VCaP (cell line): ENCODE measurements at regions not wholly inside any gene's neighbourhood (a gene's known extent, or its start where the extent isn't known, plus 50 kb on each side); places are given as distances from the start of the nearest gene placed in this dataset.
"Not testable (repeated sequence)": the region's sequence is repeated elsewhere in the genome, so short reads cannot be mapped to it uniquely, and the experiment has no call there.

Experiments
- H3K27ac ChIP-seq: fragments of 450-650 bp; 2 replicates; pipeline ENCODE4 v1.5.1; 2017
- TF ChIP-seq, protein P1 (sequence below): fragments of 450-650 bp; conservative IDR thresholded peaks from 2 replicates; pipeline ENCODE4 v1.5.1; 2017; ENCODE audit warnings: mild to moderate bottlenecking, moderate library complexity

DNA sequence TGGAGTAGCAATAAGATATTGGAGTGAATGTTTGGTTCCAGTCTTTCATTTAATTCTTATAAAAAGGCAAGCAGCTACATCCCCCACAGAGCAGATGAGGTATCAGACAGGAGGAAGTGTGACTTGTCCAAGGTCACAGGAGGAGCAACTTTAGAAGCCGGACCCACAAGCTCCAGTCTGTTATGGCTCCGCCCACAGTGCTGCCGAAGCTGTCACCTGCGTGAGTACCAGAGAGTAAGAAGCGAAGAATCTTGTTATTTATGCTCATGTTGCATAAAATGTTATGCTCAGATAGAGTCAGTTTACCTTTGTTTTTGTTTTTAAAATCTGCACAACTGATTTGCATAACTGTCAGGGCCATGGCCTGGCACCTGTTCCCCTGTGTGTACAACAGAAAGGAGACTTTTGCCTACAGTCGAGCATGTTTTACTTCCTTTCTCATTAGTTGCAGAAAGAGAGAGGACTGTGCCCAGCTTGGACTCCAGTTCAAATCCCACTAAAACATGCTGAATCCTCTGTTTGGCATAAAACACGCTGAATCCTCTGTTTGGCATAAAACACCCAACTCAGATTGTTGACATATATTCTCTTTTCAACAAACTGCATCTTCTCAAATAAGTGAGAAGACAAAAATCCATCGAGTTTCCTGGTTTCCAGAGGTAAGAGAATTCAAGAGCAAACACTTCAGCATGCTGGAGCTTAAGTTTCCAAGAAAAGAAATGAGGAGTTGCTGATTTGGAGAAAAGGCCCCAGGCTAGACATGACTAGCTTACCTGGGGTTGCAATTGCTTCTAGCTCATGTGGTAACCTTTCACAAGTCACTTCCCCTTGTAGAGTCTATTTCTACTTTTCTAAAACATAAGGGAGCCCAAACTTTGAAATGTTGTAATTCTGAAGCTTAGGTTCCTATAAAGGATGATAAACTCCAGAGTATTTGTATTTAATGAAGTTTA lies 409.8 kb upstream of the ZMIZ1 start:
- no peak overlapping the region; the same call in 1 of the 2 replicates for H3K27ac ChIP-seq
- TF ChIP-seq, protein P1, sequence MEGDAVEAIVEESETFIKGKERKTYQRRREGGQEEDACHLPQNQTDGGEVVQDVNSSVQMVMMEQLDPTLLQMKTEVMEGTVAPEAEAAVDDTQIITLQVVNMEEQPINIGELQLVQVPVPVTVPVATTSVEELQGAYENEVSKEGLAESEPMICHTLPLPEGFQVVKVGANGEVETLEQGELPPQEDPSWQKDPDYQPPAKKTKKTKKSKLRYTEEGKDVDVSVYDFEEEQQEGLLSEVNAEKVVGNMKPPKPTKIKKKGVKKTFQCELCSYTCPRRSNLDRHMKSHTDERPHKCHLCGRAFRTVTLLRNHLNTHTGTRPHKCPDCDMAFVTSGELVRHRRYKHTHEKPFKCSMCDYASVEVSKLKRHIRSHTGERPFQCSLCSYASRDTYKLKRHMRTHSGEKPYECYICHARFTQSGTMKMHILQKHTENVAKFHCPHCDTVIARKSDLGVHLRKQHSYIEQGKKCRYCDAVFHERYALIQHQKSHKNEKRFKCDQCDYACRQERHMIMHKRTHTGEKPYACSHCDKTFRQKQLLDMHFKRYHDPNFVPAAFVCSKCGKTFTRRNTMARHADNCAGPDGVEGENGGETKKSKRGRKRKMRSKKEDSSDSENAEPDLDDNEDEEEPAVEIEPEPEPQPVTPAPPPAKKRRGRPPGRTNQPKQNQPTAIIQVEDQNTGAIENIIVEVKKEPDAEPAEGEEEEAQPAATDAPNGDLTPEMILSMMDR = no peak

DNA sequence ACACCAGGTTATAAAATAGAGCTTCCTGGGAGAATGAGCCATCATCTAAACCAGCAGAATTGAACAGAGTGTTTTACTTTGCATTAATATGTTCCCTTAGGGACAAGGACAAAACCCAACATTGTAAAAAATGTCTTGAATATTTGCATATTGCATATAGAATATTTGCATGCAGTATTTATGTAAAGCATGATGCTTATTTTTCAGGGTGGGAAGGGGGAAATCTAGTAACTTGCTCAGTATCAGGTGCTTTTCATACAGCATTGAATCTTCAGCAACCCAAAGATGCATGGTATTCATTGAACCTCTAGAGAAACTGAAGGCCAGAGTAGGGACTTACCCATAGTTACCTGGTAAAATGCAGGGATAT lies 409.2 kb upstream of the ZMIZ1 start:
- no peak overlapping the region for H3K27ac ChIP-seq
- TF ChIP-seq, protein P1 = no peak

DNA sequence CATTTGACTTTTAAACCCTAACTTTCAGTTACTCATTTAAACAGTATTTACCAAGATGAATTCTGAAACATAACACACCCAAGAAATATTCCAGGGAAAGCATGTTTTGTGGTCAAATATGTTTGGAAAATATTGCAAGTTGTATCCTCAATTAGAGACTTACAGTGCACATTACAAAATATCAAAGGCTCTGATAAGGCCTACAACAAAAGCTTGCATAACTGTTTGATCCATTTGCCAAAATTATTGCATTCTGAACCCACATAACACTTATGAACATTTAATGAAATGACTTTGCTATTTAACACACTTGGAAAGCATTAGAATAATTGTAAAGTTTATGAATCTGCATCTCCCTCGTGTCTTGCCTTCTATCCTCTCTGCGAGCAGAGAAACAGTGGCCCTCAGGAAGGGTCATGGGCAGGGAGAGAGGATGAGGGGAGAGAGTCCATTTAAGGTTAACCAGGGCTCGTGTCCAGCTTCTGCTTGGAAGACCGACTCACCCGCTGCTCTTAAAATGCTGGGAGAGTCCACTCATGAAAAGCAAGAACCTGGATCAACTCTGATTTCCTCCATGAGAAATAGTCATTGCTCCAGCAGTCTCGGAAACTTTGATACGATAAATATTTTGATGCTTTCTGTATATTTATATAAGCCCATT lies 408.2 kb upstream of the ZMIZ1 start:
- no peak overlapping the region for H3K27ac ChIP-seq
- TF ChIP-seq, protein P1 = no peak

DNA sequence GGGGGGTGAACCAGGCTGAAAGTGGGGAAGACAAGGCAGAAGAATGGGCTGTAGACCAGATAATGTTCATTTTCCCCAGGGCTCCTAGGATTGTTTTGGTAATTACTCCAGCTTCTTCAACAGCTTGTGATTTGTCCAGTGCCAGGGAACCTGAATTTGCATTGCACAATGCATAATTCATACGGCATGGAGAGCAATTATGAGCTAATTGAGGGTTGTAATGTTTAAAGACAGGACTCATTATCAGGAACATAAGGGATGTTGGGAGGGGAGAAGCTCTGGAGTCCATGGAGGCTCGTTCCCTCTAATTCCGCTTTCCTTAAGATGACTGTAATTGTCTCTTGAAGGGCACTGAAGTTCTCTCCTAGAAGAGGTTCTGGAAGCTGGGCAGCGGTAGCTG lies 405.0 kb upstream of the ZMIZ1 start:
- H3K27ac ChIP-seq = no peak overlapping the region
- TF ChIP-seq, protein P1 = no peak

DNA sequence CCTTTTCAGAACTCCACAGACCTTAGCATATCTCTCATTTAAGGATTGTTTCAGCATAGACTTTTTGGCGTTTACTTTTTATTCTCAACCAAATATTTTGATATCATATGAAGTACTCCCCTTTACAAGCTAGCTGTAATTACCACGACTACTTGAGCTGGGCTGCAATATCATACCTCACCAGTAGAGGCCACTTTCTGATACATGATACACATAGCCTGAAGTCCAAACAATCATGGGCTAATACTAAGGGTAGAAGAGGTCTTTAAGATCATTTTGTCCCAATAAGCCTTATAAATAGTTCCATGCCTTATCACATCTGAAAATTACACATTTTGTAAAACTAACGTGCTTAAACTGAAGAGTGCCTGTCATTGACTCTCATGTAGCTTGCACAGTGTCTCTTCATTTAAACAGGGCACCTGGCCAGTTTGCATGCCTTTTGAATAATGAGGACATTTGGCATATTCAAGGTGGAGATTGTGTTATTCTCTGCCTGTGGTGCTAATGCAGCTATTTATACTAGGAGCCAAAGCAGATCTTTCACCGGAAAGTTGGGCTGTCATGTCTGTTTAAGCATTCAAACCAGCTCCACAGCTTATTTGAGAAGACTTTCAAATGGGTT lies 403.7 kb upstream of the ZMIZ1 start:
- TF ChIP-seq, protein P1 = peak; percentile 52
- peak overlapping the region; percentile 26; the same call in 1 of the 2 replicates for H3K27ac ChIP-seq

DNA sequence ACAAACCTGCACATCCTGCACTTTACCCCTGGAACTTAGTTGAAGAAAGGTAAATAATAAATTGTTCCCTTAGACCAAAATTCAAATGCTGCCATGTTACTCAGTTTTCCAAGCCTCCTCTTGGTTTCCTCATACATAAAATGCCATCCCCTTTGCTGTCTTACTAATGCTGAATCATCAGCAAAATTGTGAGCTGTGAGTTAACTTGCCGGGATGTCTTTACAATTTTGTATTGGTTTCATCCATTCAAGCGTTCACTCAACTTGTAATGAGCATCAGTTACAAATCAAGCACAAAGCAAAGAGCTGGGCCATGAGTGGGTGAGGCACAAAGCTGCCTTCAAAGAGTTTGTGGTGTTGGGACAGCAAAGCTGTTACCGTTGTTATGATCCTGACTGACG lies 395.8 kb upstream of the ZMIZ1 start:
- TF ChIP-seq, protein P1 = no peak
- H3K27ac ChIP-seq = no peak overlapping the region

DNA sequence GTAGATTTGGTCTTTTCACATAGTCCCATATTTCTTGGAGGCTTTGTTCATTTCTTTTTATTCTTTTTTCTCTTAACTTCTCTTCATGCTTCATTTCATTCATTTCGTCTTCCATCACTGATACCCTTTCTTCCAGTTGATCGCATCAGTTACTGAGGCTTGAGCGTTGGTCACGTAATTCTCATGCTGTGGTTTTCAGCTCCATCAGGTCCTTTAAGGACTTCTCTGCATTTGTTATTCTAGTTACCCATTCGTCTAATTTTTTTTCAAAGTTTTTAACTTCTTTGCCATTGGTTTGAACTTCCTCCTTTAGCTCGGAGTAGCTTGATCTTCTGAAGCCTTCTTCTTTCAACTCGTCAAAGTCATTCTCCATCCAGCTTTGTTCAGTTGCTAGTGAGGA lies 387.6 kb upstream of the ZMIZ1 start:
- not testable (repeated sequence) for H3K27ac ChIP-seq

DNA sequence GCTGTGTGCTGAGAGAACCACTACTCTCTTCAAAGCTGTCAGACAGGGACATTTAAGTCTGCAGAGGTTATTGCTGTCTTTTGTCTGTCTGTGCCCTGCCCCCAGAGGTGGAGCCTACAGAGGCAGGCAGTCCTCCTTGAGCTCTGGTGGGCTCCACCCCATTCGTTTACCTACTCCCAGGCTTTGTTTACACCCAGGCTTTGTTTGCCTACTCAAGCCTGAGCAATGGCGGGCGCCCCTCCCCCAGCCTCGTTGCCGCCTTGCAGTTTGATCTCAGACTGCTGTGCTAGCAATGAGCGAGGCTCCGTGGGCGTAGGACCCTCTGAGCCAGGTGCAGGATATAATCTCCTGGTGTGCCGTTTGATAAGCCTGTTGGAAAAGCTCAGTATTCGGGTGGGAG lies 386.8 kb upstream of the ZMIZ1 start:
- H3K27ac ChIP-seq = not testable (repeated sequence)
